HepG2 (cell line): ENCODE measurements at regions not wholly inside any gene's neighbourhood (a gene's known extent, or its start where the extent isn't known, plus 50 kb on each side); places are given as distances from the start of the nearest gene placed in this dataset.

Experiments used
- ATAC-seq: fragments of 200-7000 bp; cut with Tn5 transposase; 3 replicates; pipeline ENCODE4 v1.9.1; 2020; ENCODE audit warnings: mild to moderate bottlenecking, moderate library complexity
- BruUV-seq: library from RNA; stranded (reverse); fragments of 400-500 nt; replicated peaks from 2 replicates; lab custom pipeline; 2021; lab: Mats Ljungman, UMichigan
- CTCF ChIA-PET: fragments of 300-600 bp; formaldehyde crosslinking; extraction: SDS; loops from one replicate; lab custom pipeline; 2021; ENCODE audit warnings: low total read pairs, inconsistent platforms, low intra/inter-chr PET ratio; lab: Yijun Ruan, JAX
- POLR2A ChIA-PET: fragments of 350-600 bp; sonication (Branson Sonifier 250); formaldehyde crosslinking; loops from one replicate; lab custom pipeline; 2020; ENCODE audit warnings: antibody characterized with exemption, inconsistent platforms; lab: Yijun Ruan, JAX
- DNase-seq: peaks from one replicate; pipeline ENCODE4 v3.0.0-alpha.2; 2015; ENCODE audit warnings: low spot score
- FAIRE-seq: peaks from 3 replicates; lab custom pipeline; 2011; peaks lifted over from hg19 to GRCh38; lab: Jason Lieb, UNC
- H2AFZ ChIP-seq: one replicate; pipeline ENCODE4 v1.6.1; 2011; ENCODE audit warnings: low read length, inconsistent platforms
- H3K27ac ChIP-seq: fragments of 300-600 bp; 3 replicates; pipeline ENCODE4 v1.8.0; 2011; ENCODE audit warnings: mixed run types, mild to moderate bottlenecking, mixed read lengths, low read length, inconsistent platforms; ENCODE audit not compliant: insufficient read depth; ENCODE audit errors: extremely low read length
- H3K27me3 ChIP-seq, 2 experiments: fragments of 200-600 bp in 1 of 2; 2 replicates in 1 of 2; 3 replicates in 1 of 2; pipeline versions ENCODE4 v1.6.0 to v1.8.0; 2011; ENCODE audit warnings: low read length in 2 of 2, mild to moderate bottlenecking in 2 of 2, moderate library complexity in 2 of 2, inconsistent platforms in 1 of 2; ENCODE audit not compliant: insufficient read depth in 2 of 2, control insufficient read depth in 1 of 2
- H3K36me3 ChIP-seq, 2 experiments: fragments of 200-600 bp in 1 of 2; replicated peaks in 1 of 2; 2 replicates in 1 of 2; 3 replicates in 1 of 2; pipeline versions ENCODE4 v1.5.1 to v1.8.0; 2011; ENCODE audit warnings: low read length in 2 of 2, inconsistent platforms in 1 of 2; ENCODE audit not compliant: insufficient read depth in 2 of 2, control insufficient read depth in 1 of 2
- H3K4me1 ChIP-seq: 2 replicates; pipeline ENCODE4 v1.5.1; 2012; ENCODE audit warnings: low read length, inconsistent platforms; ENCODE audit not compliant: insufficient read depth
- H3K4me2 ChIP-seq: 2 replicates; pipeline ENCODE4 v1.6.0; 2011; ENCODE audit warnings: low read depth, low read length, inconsistent platforms
- H3K4me3 ChIP-seq, 3 experiments: fragments of 200-600 bp in 1 of 3; sonication (generic), shearing (Covaris generic) in 1 of 3; replicated peaks in 1 of 3; 2 replicates each; pipeline ENCODE4 v1.5.1; 2011 to 2016; ENCODE audit warnings: low read length in 3 of 3, inconsistent platforms in 2 of 3, low read depth in 2 of 3, mild to moderate bottlenecking in 2 of 3, control low read depth in 1 of 3, mixed read lengths in 1 of 3; ENCODE audit not compliant: insufficient read depth in 1 of 3
- H3K79me2 ChIP-seq: one replicate; pipeline ENCODE4 v1.6.1; 2011; ENCODE audit warnings: low read length, inconsistent platforms; ENCODE audit not compliant: insufficient read depth
- H3K9ac ChIP-seq: 2 replicates; pipeline ENCODE4 v1.6.0; 2011; ENCODE audit warnings: mild to moderate bottlenecking, low read depth, low read length, inconsistent platforms; ENCODE audit not compliant: insufficient read depth
- H3K9me3 ChIP-seq: 2 replicates; pipeline ENCODE4 v1.5.1; 2012; ENCODE audit warnings: mild to moderate bottlenecking, low read length
- H4K20me1 ChIP-seq: 2 replicates; pipeline ENCODE4 v1.6.0; 2011; ENCODE audit warnings: inconsistent platforms, mild to moderate bottlenecking, low read length, moderate library complexity; ENCODE audit not compliant: insufficient read depth
- POLR2AphosphoS2 ChIP-seq: IDR thresholded peaks from 2 replicates; pipeline ENCODE4 v1.6.1; 2011; ENCODE audit warnings: low read depth, low read length, improper control_type of control experiment
- ZBTB40 ChIP-seq, 2 experiments: fragments of 450-650 bp in 1 of 2; sonication (generic) in 1 of 2; formaldehyde crosslinking in 1 of 2; IDR thresholded peaks; 2 replicates each; pipeline versions ENCODE4 v1.6.1 to v1.8.0; 2016 to 2022; ENCODE audit warnings: antibody characterized with exemption in 1 of 2, mild to moderate bottlenecking in 1 of 2, missing genetic modification reagents in 1 of 2
- WGBS: methylation state at CpG from one replicate; pipeline ENCODE4 v1.1.6; 2017; ENCODE audit warnings: low lambda C conversion rate; 5-methylcytosine and 5-hydroxymethylcytosine counted together
- in situ Hi-C: cut with HindIII; loops from 2 replicates; pipeline ENCODE4 v1.10.0; 2017; ENCODE audit warnings: low pct_unique_long_range_greater_than_20kb; ENCODE audit not compliant: extremely low pct_ligation_motif_present
- intact Hi-C: fragments of 100-400 bp; cut with micrococcal nuclease; formaldehyde crosslinking; loops from one replicate; pipeline ENCODE4 v1.10.0; 2022; ENCODE audit not compliant: unreplicated experiment

GRCh38 chr12:124718458-124718857, 145.2 kb downstream of the SCARB1 start:
- H3K27me3 ChIP-seq: peaks cover 3 to 52% of the 10 kb centered on the region in 2 experiments
- ATAC-seq (no peak), FAIRE-seq (no peak), DNase-seq (no peak)
- no peak overlapping the region for H2AFZ ChIP-seq
- no peak overlapping the region for H3K27ac ChIP-seq
- ChIA-PET CTCF (no interaction called here), POLR2A (no interaction called here)
- no peaks in the 10 kb centered on the region; the same call in 1 of the 2 replicates for H4K20me1 ChIP-seq
- intact Hi-C loops (no loop called here), in situ Hi-C loops (no loop called here)
- H3K4me2 ChIP-seq: no peak overlapping the region
- no peaks in the 10 kb centered on the region for H3K9me3 ChIP-seq
- TF ChIP-seq ZBTB40 (IDR thresholded peaks at IDR 0.05) (peak; percentile 51; the same call in 1 of the 2 replicates), ZBTB40 (CRISPR knock-in tag; IDR thresholded peaks at IDR 0.05) (no peak), POLR2AphosphoS2 (no peak)
- 60% methylated on average over 8 of the region's 8 CpGs for WGBS
- no TSS peak for BruUV-seq
- H3K4me1 ChIP-seq: peaks cover 22% of the 10 kb centered on the region
- no peaks in the 10 kb centered on the region for H3K36me3 ChIP-seq
- H3K4me3 ChIP-seq: no peak overlapping the region
- no peak overlapping the region for H3K9ac ChIP-seq
- no peaks in the 10 kb centered on the region for H3K79me2 ChIP-seq
